ENCODE measurements at regions not wholly inside any gene's neighbourhood (a gene's known extent, or its start where the extent isn't known, plus 50 kb on each side); places are given as distances from the start of the nearest gene placed in this dataset.

- Histone ChIP-seq H3K9me3 (no peaks in the 10 kb centered on the region), H3K36me3 (no peaks in the 10 kb centered on the region), H3K27me3 (no peaks in the 10 kb centered on the region), H3K4me3 (no peak overlapping the region), H3K27ac (no peak overlapping the region), H3K4me1 (no peaks in the 10 kb centered on the region)
- peak in 2 of 3 donors; percentile 7 to 19 for DNase-seq
- TF ChIP-seq POLR2A (IDR thresholded peaks at IDR 0.05), result no peak
- no peak for TF ChIP-seq CTCF (IDR thresholded peaks at IDR 0.05)
Measured at GRCh38 chr2:128600581-128601297, 282.1 kb upstream of the HS6ST1 start.

GRCh38 chr2:128601298-128602037, 282.8 kb upstream of the HS6ST1 start:
- peak in 2 of 3 donors; percentile 27 to 43 for DNase-seq
- no peaks in the 10 kb centered on the region for H3K9me3 ChIP-seq

GRCh38 chr2:128602038-128602698, 283.5 kb upstream of the HS6ST1 start:
- TF ChIP-seq CTCF (IDR thresholded peaks at IDR 0.05), result no peak
- TF ChIP-seq POLR2A (IDR thresholded peaks at IDR 0.05), result no peak
- Histone ChIP-seq H3K27ac (no peak overlapping the region), H3K4me1 (no peaks in the 10 kb centered on the region), H3K9me3 (no peaks in the 10 kb centered on the region), H3K36me3 (no peaks in the 10 kb centered on the region), H3K4me3 (no peak overlapping the region), H3K27me3 (no peaks in the 10 kb centered on the region)
- DNase-seq, result peak in 1 of 3 donors; percentile 19

More at GRCh38 chr2:128601298-128602037, 282.8 kb upstream of the HS6ST1 start:
- no peak for TF ChIP-seq POLR2A (IDR thresholded peaks at IDR 0.05)
- TF ChIP-seq CTCF (IDR thresholded peaks at IDR 0.05), result no peak
- H3K27ac ChIP-seq, result no peak overlapping the region
- no peaks in the 10 kb centered on the region for H3K27me3 ChIP-seq
- H3K4me1 ChIP-seq, result no peaks in the 10 kb centered on the region
- H3K4me3 ChIP-seq, result no peak overlapping the region
- no peaks in the 10 kb centered on the region for H3K36me3 ChIP-seq

GRCh38 chr2:128602699-128603101, 284.0 kb upstream of the HS6ST1 start:
- Histone ChIP-seq H3K4me3 (no peak overlapping the region), H3K27ac (no peak overlapping the region), H3K9me3 (no peaks in the 10 kb centered on the region), H3K4me1 (no peaks in the 10 kb centered on the region), H3K36me3 (no peaks in the 10 kb centered on the region), H3K27me3 (no peaks in the 10 kb centered on the region)
- peak in 2 of 3 donors; percentile 40 to 41 for DNase-seq
- TF ChIP-seq POLR2A (IDR thresholded peaks at IDR 0.05) (no peak), CTCF (IDR thresholded peaks at IDR 0.05) (no peak)

- Histone ChIP-seq H3K27ac (no peak overlapping the region), H3K36me3 (no peaks in the 10 kb centered on the region), H3K9me3 (no peaks in the 10 kb centered on the region), H3K4me1 (no peaks in the 10 kb centered on the region), H3K27me3 (no peaks in the 10 kb centered on the region), H3K4me3 (no peak overlapping the region)
- DNase-seq, result peak in 2 of 3 donors; percentile 41 to 46
- TF ChIP-seq POLR2A (IDR thresholded peaks at IDR 0.05), result no peak
- TF ChIP-seq CTCF (IDR thresholded peaks at IDR 0.05), result no peak
Measured at GRCh38 chr2:128603411-128603924, 284.8 kb upstream of the HS6ST1 start.

Data from Peyer's patch (tissue), 4 donors.